ENCODE measurements at regions not wholly inside any gene's neighbourhood (a gene's known extent, or its start where the extent isn't known, plus 50 kb on each side); places are given as distances from the start of the nearest gene placed in this dataset.

DNA sequence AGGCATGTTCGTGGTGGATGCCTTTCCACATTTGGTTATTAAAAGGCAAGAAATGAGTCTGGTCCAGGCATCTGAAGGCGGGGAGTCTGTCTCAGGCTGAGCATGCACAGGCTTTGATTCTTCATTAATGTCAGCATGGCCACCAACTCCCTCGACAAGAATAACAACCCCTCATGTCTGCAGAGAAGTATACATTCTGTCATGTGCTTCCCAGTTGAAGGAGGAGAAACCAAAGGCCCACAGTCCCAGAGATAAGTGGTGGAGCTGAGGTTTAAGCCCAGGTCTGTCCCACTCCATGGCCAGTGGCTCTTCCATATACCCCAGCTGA lies 61.6 kb upstream of the LAPTM5 start:
- ChIA-PET POLR2A (no interaction called here), CTCF (interaction anchor here (1.0 kb wide), 1 partner anchor 18 kb away, joined by 4 read pairs; no protein-coding TSS in a partner anchor)
- no peaks in the 10 kb centered on the region for H3K9me3 Mint-ChIP-seq
- peaks cover 52% of the 10 kb centered on the region for H3K27me3 Mint-ChIP-seq
- H3K36me3 Mint-ChIP-seq (ENCODE audit: low read depth): no peaks in the 10 kb centered on the region
- no peak overlapping the region for H3K27ac Mint-ChIP-seq
- H3K4me3 Mint-ChIP-seq: no peak overlapping the region
- H3K4me1 Mint-ChIP-seq: peaks cover 14% of the 10 kb centered on the region
- no peak for DNase-seq

DNA sequence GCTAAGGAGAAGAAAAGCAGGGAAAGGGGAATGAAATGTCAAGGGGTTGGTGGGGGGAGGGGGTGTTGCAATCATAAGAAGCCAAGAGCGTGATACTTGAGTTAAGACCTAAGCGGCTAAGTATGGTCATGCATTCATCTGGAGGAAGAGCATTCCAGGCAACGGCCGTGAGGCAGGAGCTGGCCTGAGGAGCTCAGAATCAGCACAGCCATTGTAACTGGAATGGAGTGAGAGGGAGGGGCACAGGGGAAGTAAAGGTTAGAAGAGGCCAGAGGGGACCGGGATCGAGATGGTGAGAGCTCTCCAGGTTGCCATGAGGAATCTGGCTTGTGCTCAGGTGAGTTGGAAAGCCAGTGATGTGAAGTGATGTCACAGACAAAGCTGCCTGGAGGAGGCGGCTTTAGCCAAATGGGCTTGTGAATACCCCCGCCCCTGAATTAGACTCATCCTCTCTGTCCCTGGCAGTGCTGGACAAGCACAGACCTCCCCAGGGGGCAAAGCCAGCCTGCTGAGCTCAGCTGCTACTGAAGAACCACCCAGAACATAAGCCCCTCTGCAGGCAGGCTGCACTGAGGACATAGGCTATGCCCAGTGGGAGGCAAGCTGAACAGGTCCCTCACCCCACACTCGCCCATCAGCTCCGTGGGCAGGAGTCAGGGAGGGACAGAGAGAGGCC lies 61.1 kb upstream of the LAPTM5 start:
- H3K27ac Mint-ChIP-seq: no peak overlapping the region
- no peaks in the 10 kb centered on the region for H3K36me3 Mint-ChIP-seq (ENCODE audit: low read depth)
- H3K4me1 Mint-ChIP-seq: peaks cover 9% of the 10 kb centered on the region
- ChIA-PET CTCF (interaction anchor here (0.9 to 1.0 kb wide), 2 partner anchors 17 to 100 kb away, joined by 4 read pairs; no protein-coding TSS in a partner anchor), POLR2A (no interaction called here)
- no peaks in the 10 kb centered on the region for H3K9me3 Mint-ChIP-seq
- H3K27me3 Mint-ChIP-seq: peaks cover 47% of the 10 kb centered on the region
- H3K4me3 Mint-ChIP-seq: no peak overlapping the region
- DNase-seq: no peak

DNA sequence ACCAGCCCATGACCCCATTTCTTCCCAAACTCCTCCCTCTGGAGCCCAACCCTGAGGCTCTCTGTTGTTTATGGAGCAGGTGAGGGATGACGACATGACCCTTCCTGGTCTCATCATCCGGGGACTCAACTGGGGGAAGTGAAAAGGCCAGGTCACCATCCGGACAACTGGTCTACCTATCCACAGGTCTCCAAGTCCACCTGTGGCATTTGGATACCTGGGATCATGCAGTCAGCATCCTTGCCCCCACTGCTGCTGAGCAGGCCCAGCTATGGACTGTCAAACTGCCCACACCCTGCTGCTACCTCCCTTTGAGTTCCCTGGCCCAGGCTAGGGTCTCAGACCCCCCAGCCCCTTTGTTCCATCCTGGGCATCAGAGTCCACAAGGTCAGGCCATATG lies 60.0 kb upstream of the LAPTM5 start:
- Mint-ChIP-seq H3K9me3 (no peaks in the 10 kb centered on the region), H3K4me3 (no peak overlapping the region), H3K36me3 (ENCODE audit: low read depth) (no peaks in the 10 kb centered on the region), H3K4me1 (no peaks in the 10 kb centered on the region), H3K27me3 (peaks cover 45% of the 10 kb centered on the region), H3K27ac (no peak overlapping the region)
- POLR2A ChIA-PET: no interaction called here
- DNase-seq: no peak
- CTCF ChIA-PET: interaction anchor here (1.1 kb wide), 1 partner anchor 9 kb away, joined by 3 read pairs; no protein-coding TSS in a partner anchor

DNA sequence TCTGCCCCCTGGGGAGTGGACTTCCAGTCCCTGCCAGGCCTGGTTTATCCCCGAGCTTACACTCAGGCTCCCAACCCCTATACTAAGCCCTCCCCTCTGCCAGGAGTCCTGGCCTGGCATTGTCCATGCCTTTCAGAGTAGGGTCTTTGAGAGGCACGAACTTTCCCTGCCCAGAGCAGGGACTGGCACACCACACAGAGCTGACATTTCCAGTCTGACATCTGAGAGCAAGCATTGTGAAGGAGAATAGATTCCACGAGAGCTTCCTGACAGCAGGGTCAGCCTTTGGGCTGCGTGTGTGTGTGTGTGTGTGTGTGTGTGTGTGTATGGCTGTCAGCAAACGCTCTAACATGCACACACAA lies 59.5 kb upstream of the LAPTM5 start:
- CTCF ChIA-PET: interaction anchor here (1.1 to 1.5 kb wide), 2 partner anchors 9 to 15 kb away, joined by 3 to 8 read pairs; no protein-coding TSS in a partner anchor
- no peaks in the 10 kb centered on the region for H3K36me3 Mint-ChIP-seq (ENCODE audit: low read depth)

DNA sequence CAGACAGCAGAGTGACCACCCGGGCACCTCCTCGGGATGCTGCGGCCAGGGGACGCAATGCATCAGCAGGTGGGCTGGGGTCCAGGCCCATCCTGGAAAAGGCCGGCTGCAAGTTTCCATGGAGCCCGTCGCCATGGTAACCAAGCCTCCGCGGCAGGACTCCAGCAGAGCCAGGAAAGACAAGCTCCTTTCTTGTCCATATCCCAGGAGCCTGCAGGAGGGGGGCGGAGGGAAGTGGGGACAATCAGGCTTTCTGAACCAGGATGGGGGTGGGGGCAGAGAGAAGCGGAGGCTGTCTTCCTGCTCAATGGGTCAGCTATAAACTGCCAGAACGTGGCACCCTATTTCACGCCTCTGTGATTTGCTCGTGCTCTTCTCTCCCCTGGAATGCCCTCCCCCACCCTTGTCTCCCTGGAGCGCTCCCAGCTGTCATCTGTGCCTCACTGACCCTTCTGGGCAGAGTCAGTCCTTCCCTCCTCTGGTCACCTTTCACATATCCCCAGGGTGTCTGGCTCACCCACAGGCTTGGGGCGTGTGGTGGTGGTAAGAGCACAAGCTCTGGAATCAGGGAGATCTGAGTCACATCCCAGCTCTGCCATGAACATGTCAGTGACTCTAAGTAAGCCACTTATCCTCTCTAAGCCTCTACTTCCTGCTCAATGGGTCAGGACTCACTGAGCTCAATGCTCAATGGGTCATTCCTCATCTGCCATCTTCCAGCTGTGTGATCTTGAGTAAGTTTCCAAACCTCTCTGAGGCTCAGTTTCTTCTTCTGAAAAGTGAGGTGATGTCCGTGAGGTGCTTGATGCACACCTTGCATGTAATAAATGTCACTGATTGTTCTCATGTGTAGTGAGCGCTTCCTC lies 58.9 kb upstream of the LAPTM5 start:
- no peak for DNase-seq
- peaks cover 43% of the 10 kb centered on the region for H3K27me3 Mint-ChIP-seq
- H3K4me1 Mint-ChIP-seq: no peaks in the 10 kb centered on the region
- H3K27ac Mint-ChIP-seq: no peak overlapping the region
- no peak overlapping the region for H3K4me3 Mint-ChIP-seq
- ChIA-PET POLR2A (no interaction called here), CTCF (interaction anchor here (0.5 to 1.5 kb wide), 4 partner anchors 9 to 1658 kb away, joined by 3 to 8 read pairs (median 3); no protein-coding TSS in a partner anchor)
- no peaks in the 10 kb centered on the region for H3K36me3 Mint-ChIP-seq (ENCODE audit: low read depth)
- H3K9me3 Mint-ChIP-seq: no peaks in the 10 kb centered on the region

More for the DNA sequence above, 59.5 kb upstream of the LAPTM5 start:
- POLR2A ChIA-PET: no interaction called here
- Mint-ChIP-seq H3K27ac (no peak overlapping the region), H3K9me3 (no peaks in the 10 kb centered on the region), H3K4me1 (no peaks in the 10 kb centered on the region), H3K27me3 (peaks cover 46% of the 10 kb centered on the region), H3K4me3 (no peak overlapping the region)
- no peak for DNase-seq

DNA sequence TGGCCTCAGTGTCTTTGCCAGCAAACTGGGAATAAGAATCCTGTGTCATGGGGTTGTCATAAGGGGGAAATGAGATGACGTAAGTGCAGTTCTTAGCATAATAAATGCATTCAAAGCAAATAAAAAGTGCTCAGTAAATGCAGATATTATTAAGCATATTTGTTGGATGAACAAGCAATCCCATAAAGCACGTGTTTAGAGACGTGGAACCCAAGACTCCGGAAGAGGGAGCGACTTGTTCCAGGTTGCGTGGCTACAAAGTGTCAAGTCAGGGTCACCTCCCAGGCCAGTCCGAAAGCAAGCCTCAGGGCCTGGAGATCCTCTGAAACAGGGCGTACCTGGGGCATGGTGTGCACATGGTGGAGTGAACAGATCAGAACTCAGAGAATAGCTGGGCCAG lies 58.0 kb upstream of the LAPTM5 start:
- H3K36me3 Mint-ChIP-seq (ENCODE audit: low read depth): no peaks in the 10 kb centered on the region
- H3K27ac Mint-ChIP-seq: no peak overlapping the region
- CTCF ChIA-PET: interaction anchor here (0.8 to 1.5 kb wide), 2 partner anchors 8 to 14 kb away, joined by 3 to 8 read pairs; no protein-coding TSS in a partner anchor
- no peak overlapping the region for H3K4me3 Mint-ChIP-seq
- H3K9me3 Mint-ChIP-seq: no peaks in the 10 kb centered on the region
- DNase-seq: no peak
- no peaks in the 10 kb centered on the region for H3K4me1 Mint-ChIP-seq
- POLR2A ChIA-PET: no interaction called here
- H3K27me3 Mint-ChIP-seq: peaks cover 41% of the 10 kb centered on the region

DNA sequence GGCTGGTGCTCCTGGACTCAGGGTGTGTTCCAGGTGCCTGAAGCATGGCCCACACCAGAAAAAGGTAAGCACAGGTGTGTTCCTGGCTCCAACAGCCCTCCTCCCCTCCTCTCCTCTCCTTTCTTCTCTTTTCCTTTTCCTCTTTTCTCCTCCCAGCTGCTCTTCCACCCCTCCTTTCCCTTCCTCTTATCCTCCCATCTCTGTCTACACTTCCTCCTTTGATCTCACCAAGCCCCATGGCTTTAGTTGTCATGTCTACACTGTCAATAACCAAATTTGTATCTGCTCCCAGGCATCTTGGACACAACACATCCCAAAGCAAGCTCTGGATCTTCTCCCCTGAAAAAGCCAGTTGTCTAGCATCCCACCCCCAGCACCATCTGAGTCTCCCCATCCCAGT lies 56.7 kb upstream of the LAPTM5 start:
- no peaks in the 10 kb centered on the region for H3K4me1 Mint-ChIP-seq
- no peaks in the 10 kb centered on the region for H3K9me3 Mint-ChIP-seq
- POLR2A ChIA-PET: no interaction called here
- H3K4me3 Mint-ChIP-seq: no peak overlapping the region
- H3K27me3 Mint-ChIP-seq: peaks cover 36% of the 10 kb centered on the region
- no peak for DNase-seq
- no peak overlapping the region for H3K27ac Mint-ChIP-seq
- CTCF ChIA-PET: interaction anchor here (0.9 to 2.7 kb wide), 2 partner anchors 10 to 12 kb away, joined by 3 to 10 read pairs; no protein-coding TSS in a partner anchor
- H3K36me3 Mint-ChIP-seq (ENCODE audit: low read depth): no peaks in the 10 kb centered on the region

DNA sequence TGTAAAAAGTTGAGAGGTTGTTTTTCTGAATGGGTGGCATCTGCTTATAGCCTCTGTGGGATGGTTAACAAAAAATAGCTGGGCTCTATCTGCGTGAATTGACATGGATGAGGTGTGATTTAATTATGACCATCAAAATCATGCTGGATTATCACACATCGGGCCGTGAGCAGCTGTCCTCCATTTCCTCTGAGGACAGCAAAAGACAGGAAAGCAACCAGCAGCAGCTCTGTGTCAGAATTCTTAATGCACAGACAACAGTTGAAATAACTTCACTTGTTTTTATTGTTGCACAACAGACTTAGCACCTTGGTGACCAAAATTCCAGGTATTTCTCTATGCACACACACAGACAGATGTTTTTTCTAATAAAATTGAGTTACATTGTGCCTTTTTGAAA lies 54.5 kb upstream of the LAPTM5 start:
- H3K27me3 Mint-ChIP-seq: peaks cover 35% of the 10 kb centered on the region

DNA sequence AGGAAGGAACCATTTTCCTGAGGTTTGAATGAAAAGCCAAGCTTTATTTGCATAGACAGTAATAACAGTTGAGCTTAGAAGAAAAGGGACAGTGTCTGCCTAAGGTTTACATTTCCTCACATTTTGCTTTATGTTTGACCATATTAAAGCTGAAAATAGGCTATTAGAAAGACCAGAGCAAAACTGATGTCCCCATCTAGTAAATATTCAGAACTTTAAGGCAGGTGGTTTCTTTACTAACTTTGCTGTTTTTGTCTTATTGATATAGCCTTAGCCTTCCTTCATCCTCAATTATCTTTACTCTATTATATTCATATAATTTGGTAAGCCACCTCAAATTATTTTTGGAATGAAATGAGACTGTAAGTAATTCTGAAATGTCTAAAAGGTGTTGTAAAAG lies 53.6 kb upstream of the LAPTM5 start:
- ChIA-PET CTCF (no interaction called here), POLR2A (no interaction called here)
- Mint-ChIP-seq H3K27me3 (peaks cover 30% of the 10 kb centered on the region), H3K36me3 (ENCODE audit: low read depth) (no peaks in the 10 kb centered on the region), H3K4me1 (no peaks in the 10 kb centered on the region), H3K4me3 (no peak overlapping the region), H3K27ac (no peak overlapping the region), H3K9me3 (no peaks in the 10 kb centered on the region)
- DNase-seq: no peak

More for the DNA sequence above, 54.5 kb upstream of the LAPTM5 start:
- ChIA-PET CTCF (no interaction called here), POLR2A (no interaction called here)
- no peak for DNase-seq
- Mint-ChIP-seq H3K36me3 (ENCODE audit: low read depth) (no peaks in the 10 kb centered on the region), H3K4me3 (no peak overlapping the region), H3K27ac (no peak overlapping the region), H3K9me3 (no peaks in the 10 kb centered on the region), H3K4me1 (no peaks in the 10 kb centered on the region)

DNA sequence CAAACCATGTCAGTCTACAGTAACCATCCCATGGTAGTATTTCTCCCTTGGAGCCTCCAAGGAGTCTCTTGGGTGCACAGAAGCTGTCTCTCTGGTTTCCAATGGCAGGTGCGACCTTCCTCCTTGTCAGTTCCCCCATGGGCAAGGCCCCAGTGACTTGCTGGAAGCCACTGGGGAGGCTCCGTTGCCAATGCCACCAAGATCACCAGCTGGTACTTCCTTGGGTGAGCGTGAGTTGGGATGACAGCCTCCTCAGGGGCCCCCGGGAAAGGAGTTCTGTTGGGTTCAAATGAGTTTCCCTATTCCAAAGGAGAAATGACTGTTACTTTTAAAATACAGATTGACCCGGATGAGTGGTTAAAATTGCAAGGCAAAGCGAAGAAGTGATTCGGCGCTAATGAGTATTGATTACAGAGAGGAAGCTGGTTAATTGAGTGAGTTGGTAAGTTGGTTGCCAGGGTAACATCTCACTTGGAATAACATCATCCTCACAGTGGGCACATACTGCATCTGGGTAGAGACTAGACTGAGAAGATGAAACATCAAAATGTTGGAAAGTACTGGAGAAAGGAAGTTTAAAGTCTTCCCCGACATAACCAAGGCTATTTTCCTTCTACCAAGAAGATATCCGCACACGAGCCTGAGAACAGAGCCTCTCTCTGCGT lies 53.0 kb upstream of the LAPTM5 start:
- Mint-ChIP-seq H3K27me3 (peaks cover 37% of the 10 kb centered on the region), H3K4me1 (no peaks in the 10 kb centered on the region), H3K36me3 (ENCODE audit: low read depth) (no peaks in the 10 kb centered on the region), H3K27ac (no peak overlapping the region), H3K9me3 (no peaks in the 10 kb centered on the region), H3K4me3 (no peak overlapping the region)
- DNase-seq: no peak
- ChIA-PET CTCF (no interaction called here), POLR2A (no interaction called here)

DNA sequence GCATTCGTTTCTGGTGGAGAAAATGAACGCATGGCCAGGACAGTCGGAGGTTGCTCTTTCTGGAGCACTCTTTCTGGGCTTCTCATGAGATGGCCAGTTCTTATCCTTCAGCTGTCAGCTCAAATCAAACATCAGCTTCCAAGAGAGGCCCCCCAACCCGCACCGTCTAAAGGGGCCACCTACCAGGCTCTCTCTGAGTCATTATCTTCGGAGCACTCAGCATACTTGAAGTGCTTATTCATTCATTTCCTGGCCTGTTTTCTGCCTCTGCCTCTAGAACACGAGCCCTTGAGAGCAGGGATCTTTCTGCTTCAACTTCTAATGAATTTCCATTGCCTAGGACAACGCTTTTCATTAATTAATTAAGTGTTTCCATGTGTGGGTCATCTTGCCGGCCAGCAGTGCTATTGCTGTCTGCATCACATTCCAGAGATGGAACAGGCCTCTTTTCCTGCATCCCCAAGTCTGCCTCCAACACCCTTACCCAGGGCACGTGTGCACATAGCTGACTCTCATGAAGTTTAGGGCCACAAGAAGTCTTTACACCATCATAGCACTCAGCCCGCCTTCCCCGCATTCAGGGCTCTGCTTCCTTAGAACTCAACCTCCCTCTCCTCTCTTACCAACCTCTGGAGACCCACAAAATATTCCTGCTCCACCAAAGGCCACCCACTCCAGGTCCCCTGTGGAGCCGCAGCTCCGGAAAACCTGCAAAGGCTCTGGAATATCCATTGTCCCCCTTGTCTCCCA lies 52.1 kb upstream of the LAPTM5 start:
- no peak for DNase-seq
- ChIA-PET CTCF (no interaction called here), POLR2A (no interaction called here)
- Mint-ChIP-seq H3K9me3 (no peaks in the 10 kb centered on the region), H3K4me3 (no peak overlapping the region), H3K27ac (no peak overlapping the region), H3K36me3 (ENCODE audit: low read depth) (no peaks in the 10 kb centered on the region), H3K27me3 (peaks cover 44% of the 10 kb centered on the region), H3K4me1 (no peaks in the 10 kb centered on the region)

DNA sequence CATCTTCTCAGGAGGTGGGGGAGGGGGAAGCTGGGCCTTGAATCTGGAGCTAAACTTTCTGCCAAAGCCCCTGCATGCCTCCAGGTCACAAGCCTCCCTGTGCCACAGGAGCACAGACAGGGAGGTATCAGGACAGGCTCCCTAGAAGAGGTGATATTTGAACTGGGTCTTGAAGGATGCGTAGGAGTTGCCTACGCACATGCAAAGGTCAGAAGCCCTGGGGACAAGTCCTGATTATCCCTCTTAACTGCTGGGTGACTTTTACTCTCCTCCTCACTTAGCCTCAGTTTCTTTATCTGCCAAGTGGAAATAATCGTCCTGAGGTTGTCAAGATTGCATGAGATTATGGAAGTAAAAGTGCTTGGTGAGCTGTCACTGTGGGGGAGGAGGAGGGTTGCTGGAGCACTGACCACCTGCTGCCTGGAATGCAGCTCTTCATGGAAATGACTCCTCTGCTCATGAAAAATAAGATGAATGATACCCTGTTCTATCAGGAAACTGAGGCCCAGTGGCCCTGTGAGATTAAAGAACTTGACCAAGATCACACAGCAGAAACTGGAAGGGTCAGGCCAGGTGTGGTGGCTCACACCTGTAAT lies 50.6 kb upstream of the LAPTM5 start:
- H3K9me3 Mint-ChIP-seq: no peaks in the 10 kb centered on the region
- no peaks in the 10 kb centered on the region for H3K36me3 Mint-ChIP-seq (ENCODE audit: low read depth)
- no peak for DNase-seq
- H3K4me3 Mint-ChIP-seq: no peak overlapping the region
- peaks cover 55% of the 10 kb centered on the region for H3K27me3 Mint-ChIP-seq
- POLR2A ChIA-PET: interaction anchor here (0.7 kb wide), 1 partner anchor 118 kb away, joined by 3 read pairs; no protein-coding TSS in a partner anchor
- H3K4me1 Mint-ChIP-seq: no peaks in the 10 kb centered on the region
- CTCF ChIA-PET: interaction anchor here (0.5 to 1.4 kb wide), 2 partner anchors 48 to 207 kb away, joined by 3 read pairs; no protein-coding TSS in a partner anchor
- H3K27ac Mint-ChIP-seq: no peak overlapping the region
